Stimulated activated naive CD4-positive, alpha-beta T cell treated with Interleukin-2 at 50 U/mL for 16 hours (primary cell): ENCODE measurements at regions not wholly inside any gene's neighbourhood (a gene's known extent, or its start where the extent isn't known, plus 50 kb on each side); places are given as distances from the start of the nearest gene placed in this dataset.

Experiments
- DNase-seq: peaks from one replicate; lab custom pipeline; 2025; lab: John Stamatoyannopoulos, UW

- no peak for DNase-seq
Observed at GRCh38 chr13:76795701-76796695, 90.2 kb downstream of the KCTD12 start.

DNA sequence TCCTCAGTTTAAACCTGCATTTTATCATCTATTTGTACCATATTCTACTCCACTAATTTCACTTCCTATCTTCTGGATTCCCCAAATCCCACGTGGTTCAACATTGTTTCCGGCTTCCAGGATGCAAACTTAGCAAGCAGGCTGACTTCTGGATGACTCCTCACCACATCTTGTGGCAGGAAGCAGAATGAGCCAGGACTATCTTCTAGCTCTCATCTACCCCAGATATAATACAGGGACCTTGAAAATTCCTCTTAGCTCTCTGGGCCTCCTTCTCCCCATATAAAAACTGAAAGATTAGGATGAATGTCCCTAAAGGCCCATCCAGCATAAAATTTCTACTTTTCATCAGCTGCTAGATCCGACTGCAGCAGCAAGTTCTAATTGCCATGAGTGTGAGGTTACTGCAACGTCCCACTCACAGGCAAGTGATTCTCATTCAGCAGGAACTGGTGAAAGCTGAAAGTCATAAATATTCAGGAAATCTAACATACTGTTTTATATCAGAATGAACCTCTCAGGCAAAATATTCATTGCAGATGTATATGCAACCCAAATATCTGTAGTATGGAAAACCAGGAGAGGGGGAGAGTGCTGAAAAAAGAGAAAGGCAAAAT lies 93.4 kb downstream of the KCTD12 start:
- no peak for DNase-seq

DNA sequence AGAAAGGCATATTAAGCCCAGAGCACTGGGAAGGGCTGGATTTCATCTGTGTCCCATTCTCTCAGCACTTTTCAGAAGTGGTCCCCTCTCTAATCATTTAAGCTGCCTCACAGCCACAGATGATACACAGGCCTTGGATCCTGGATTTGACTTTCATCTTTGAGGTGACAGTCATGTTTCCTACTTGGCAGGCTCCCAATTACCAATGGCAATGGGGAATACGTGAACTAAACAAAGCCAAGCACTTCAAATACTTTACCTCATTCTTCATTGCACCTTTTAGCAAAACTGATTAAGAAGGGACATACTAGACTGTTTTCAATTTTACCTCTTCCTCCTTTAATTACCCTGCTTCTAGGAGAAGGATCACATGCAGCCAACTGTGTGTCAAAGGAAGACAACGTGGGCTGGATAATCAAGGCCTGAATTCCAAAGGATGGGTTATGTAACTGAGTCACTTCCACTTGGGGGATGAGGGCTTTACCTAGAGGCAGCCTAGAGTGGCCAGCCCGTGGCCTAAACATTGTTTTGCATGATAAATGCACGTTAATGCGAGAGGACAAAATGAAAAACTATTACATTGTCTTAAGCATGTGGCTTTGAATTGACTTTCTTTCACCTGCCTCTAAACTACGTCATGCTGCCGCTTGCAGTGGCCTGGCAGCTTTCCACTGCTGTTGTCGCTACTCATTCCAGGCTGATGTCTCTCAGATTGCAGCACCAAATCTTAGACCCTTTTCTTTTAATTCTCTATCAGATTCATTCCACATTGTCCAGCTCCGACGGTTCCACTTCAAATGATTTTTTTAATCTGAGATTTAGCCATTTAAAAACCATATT lies 95.0 kb downstream of the KCTD12 start:
- no peak for DNase-seq

GRCh38 chr13:76790526-76790925 lies 95.7 kb downstream of the KCTD12 start:
- no peak for DNase-seq

DNA sequence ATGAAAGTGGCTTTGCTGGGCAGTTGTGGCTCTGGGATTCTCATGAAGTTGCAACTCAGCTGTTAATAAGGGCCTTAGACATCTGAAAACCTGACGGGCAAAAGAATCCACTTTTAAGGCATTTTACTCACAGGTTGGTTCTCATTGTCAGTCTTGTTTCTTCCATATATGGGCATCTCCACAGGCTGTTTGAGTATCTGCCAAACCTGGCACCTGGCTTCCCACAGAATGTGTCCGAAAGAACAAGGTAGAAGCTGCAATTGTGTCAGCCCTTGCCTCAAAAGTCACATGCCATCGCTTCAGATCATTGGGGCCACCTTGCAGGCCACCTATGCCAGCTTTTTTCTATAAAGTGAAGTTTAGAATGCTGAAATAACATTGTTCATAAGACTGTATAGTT lies 102.4 kb downstream of the KCTD12 start:
- DNase-seq = no peak

DNA sequence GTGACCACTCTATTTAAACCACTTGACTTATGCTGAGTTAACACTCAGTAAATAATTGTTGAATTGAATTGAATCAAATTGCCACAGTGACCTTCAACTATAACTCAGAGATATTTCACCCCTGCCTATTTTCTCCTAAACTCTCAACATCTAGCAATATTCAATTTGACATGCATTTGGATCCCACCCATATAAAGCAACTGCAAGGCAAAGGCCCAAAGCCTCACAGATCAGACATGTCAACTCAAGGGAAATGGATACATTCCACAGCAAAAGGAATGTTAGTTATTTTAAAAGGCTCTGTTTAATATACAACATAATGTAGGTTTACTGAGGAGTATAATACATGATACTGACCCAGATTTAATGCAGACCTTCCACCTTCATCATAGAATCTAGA lies 107.4 kb downstream of the KCTD12 start:
- no peak for DNase-seq

DNA sequence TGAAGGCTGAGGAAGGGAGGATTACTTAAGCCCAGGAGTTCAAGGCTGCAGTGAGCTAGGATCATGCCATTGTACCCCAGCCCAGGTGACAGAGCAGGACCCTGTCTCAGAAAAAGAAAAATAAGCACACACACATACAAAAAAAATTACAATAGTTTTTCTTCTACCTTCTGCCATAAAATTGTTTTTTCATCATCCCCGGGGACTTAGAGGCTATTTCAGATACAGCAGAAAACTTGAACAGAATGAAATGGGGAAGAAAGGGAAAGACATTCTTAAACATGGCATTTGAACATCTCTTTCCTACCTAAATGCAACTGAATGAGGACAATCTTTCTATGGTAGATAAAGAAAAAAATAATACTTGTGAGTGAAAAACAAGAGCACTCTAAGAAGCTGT lies 109.1 kb downstream of the KCTD12 start:
- DNase-seq = no peak

DNA sequence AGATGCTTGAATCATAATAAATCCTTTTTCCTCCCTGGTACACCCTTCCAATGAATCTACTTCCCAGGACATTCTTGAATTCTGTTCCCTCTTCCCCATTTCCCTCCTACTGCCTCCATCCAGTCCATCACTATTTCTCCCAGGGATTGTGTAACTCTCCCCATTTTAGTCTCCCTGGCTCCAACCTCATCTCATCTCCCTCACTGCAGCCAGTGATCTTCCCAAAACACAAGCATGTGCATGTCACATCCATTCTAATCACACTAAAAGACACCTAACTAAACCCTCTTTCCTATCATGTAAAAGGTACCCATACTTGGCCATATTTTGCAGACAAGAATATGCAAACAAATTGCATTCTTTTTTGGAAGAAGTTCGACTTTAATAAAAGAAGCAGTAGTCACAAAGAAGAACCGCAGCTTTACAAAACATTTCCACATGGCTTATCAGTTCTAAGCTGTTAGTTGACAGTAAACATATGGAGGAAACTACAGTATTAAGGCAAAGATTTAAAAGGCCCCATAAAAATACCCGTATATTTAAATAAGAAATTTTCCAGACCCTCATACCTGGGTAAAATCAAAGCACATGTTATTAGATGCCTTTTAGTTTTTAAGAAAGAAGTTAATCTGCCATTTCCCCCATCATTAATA lies 111.0 kb downstream of the KCTD12 start:
- DNase-seq = no peak

GRCh38 chr13:76773448-76774094 lies 112.6 kb downstream of the KCTD12 start:
- no peak for DNase-seq

GRCh38 chr13:76772241-76772640 lies 114.0 kb downstream of the KCTD12 start:
- DNase-seq = no peak

- no peak for DNase-seq
Observed at GRCh38 chr13:76769271-76769791, 116.9 kb downstream of the KCTD12 start.

DNA sequence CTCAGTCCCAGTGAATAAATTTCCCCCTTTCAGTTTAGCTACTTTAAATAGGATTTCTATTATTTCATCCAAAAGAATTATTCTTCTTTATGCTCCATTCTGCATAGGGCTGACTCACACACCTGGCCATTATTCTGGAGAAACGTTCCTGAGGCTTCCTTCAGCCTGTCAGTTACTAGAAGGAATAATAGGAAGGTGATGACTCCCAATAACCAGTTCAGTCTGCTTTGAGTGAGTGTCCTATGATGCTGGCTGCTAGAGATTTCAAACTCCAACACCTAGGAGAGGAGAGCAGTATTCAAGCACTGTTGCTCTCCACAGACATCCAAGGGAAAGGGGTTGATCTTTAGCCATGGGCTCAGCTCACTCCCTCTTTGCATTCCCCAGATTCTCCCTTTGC lies 117.8 kb downstream of the KCTD12 start:
- no peak for DNase-seq

DNA sequence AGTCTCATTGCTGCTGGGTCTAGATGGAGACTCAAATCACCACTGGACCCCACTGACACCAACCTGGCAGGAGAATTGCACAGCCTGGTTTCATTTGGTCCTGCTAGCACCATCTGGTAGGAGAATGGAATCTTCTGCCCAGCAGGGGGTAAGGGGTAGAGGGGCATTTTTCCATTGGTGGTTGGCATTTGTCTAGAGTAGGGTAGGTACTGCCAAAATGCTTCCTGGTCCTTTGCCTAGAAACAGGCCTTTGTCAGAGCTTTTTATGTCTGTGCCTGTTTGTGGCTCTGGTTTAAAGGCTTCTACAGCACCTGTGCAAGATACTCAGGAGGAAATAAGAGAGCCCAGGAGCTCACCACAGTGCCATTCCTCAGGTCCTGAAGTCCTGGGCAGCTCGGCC lies 121.3 kb downstream of the KCTD12 start:
- no peak for DNase-seq

GRCh38 chr13:76764429-76764828 lies 121.8 kb downstream of the KCTD12 start:
- no peak for DNase-seq

DNA sequence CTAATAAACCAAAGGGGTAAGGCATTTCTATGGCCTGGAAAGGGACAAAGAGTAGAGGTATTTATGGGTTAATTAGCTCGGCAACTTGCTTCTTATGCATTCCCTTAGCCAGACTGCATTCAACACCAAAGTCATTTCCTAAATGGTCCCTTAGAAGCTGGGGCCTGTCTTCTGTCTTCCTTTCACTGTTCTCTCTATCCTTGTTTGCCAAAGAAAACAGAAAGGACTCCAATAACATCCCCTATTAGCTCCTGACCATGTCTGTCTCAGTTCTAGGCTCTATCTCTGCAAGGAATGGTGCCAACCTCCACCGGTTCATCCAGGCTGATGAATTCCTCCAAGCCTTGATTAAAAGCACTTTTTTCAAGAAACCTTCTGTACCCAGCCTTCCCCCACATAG lies 123.5 kb downstream of the KCTD12 start:
- no peak for DNase-seq

DNA sequence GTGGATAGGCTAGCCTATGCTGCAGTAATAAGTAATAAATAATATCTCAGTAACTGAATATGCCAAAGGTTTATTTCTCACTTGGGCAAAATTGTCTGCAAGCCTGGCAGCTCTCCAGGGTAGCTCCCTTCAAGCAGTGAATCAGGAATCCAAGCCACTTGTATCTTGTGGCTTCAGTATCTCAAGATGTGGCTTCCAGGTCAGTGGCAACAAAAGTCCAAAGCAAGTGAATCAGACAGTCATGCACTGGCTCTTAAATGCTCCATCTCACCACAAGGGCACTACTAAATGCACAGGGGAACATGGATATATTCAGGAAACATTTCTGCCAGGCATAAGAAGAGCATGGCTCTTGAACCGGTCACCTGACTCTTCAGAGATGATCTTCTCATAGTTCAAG lies 126.3 kb downstream of the KCTD12 start:
- no peak for DNase-seq

DNA sequence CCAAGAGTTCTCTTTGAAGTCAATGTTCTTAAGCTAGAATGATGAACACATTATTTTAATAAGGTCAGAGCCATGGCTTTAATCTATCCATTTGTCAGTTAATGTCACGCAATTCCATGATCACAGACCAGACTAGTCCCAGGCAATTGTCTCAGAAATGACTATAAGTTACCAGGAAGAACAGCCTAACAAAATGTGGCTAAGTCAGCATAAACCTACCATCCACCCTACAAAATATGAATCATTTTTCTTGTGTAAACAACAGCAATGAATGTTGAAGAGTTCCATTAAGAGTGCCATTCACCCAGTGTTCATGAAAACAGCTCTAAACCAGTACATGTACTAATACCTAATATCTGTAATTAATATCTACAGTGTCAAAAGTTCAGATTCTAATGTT lies 127.5 kb downstream of the KCTD12 start:
- DNase-seq = no peak

DNA sequence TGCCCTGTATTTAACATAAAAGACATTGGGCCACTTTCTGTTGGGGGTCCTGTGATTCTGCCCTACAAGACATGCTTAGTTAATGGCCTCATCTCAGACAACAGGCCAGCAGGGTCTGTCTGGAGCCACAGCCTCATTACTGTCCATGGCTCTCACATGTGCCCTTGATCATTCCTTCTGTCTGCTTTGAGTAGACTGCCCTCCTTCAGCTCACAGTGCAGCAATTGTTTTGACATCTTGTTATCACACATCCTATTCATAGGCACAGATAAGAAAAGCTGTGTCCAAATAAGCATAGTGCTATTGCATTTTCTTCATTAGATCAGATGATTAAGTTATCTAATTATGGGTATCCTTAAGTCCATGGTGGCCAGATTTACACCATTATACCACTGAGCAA lies 127.9 kb downstream of the KCTD12 start:
- no peak for DNase-seq

- no peak for DNase-seq
Observed at GRCh38 chr13:76756451-76756850, 129.8 kb downstream of the KCTD12 start.

DNA sequence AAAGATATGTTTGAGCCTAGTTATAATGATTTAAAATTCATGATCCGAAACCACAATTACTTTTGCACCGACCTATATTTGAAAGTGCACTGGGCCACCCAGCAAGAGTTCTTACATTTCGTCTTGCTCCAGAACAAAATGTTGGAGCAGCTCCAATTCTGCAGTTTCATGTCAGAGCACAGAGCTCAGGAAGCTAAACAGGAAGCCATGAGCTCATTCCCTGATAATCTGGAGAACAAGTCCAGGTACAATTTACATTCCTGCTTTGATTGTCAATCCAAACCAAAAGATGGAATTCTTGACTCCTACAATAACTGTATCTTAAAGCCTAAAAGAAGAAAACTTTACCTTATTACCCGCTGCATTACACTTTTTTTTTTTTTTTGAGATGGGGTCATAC lies 131.8 kb downstream of the KCTD12 start:
- no peak for DNase-seq

DNA sequence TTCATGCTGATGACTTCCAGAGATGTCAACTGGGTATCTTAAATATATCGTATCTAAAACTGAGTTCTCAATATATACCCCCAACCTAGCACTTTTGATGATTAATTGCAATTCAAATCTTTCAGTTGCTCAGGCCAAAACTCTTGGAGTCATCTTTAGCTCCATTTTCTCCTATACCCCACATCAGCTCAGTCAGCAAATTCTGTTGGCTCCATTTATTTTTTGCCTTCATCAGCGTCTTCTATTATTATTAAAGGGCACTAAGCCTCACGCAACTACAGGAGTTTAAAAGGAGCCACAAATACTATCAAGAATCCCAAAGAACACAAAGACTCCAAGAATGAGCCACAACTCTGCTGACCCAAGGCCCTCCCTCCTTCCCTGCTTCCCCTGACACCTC lies 134.9 kb downstream of the KCTD12 start:
- DNase-seq = no peak
